Naive B cell (primary cell): ENCODE measurements at regions not wholly inside any gene's neighbourhood (a gene's known extent, or its start where the extent isn't known, plus 50 kb on each side); places are given as distances from the start of the nearest gene placed in this dataset.

ENCODE experiments used
- ATAC-seq, 2 donors: fragments of 150-1000 bp; cut with Tn5 transposase; 2 replicates each; pipeline ENCODE4 v1.10.0; 2021; ENCODE audit warnings: low read depth in 2 of 2, mild to moderate bottlenecking in 2 of 2, moderate library complexity in 2 of 2
- DNase-seq: peaks from one replicate; pipeline ENCODE4 v3.0.0; 2022
- H3K27ac Mint-ChIP-seq, 6 donors: one replicate each; pipeline ENCODE4 v1.8.0; 2020 to 2022; ENCODE audit warnings: mild to moderate bottlenecking in 6 of 6, mixed read lengths in 6 of 6, moderate library complexity in 5 of 6, inconsistent platforms in 2 of 6
- H3K27me3 Mint-ChIP-seq, 3 donors: one replicate each; pipeline ENCODE4 v1.8.0; 2021 to 2022; ENCODE audit warnings: mixed read lengths in 3 of 3, mild to moderate bottlenecking in 1 of 3
- H3K36me3 Mint-ChIP-seq, 2 donors: one replicate each; pipeline ENCODE4 v1.8.0; 2020 to 2022; ENCODE audit warnings: mixed read lengths in 2 of 2, inconsistent platforms in 1 of 2, mild to moderate bottlenecking in 1 of 2
- H3K4me1 Mint-ChIP-seq, 3 donors: one replicate each; pipeline ENCODE4 v1.8.0; 2020 to 2022; ENCODE audit warnings: mixed read lengths in 3 of 3, inconsistent platforms in 1 of 3, mild to moderate bottlenecking in 1 of 3, moderate library complexity in 1 of 3
- H3K4me3 Mint-ChIP-seq, 8 donors: one replicate each; pipeline ENCODE4 v1.8.0; 2020 to 2022; ENCODE audit warnings: mild to moderate bottlenecking in 8 of 8, mixed read lengths in 8 of 8, moderate library complexity in 8 of 8, inconsistent platforms in 2 of 8
- H3K9me3 Mint-ChIP-seq, 7 donors: one replicate each; pipeline ENCODE4 v1.8.0; 2020 to 2022; ENCODE audit warnings: mixed read lengths in 7 of 7, mild to moderate bottlenecking in 5 of 7, inconsistent platforms in 2 of 7, moderate library complexity in 1 of 7

DNA sequence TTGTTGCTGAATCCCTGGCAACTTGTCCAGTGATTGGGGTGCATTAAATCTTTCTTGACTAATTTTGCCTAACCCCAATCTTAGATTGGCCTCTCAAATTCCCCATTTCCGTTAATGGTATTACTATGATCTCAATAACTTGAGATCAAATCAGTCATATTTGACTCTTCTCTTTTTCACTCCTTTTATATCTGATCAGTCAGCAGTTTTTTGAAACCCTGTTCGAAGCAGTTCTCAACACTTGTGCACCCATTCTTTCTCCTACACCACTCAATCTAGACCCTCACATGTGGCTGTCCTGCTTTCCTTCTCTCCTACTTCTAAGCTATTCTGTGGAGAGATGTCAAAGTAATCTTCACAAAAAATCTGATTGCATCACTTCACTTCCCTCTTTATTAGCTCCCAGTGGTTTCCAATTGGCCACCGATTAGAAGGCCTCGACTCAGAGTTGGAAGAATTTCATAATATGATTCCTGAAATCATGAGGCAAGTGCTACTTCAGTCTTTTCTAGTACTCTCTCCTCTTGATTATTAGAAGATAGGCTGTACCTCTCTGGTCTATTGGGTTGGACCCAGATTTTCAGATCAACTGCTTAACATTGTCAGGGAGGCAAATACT is 128.9 kb downstream of the ZNF365 start:
- Mint-ChIP-seq H3K36me3 (no peaks in the 10 kb centered on the region), H3K27me3 (peaks cover 0 to 4% (median 0%) of the 10 kb centered on the region in 3 donors), H3K4me3 (no peak overlapping the region), H3K9me3 (peaks cover 0 to 4% (median 2%) of the 10 kb centered on the region in 7 donors), H3K27ac (peak overlapping the region in 1 of 6 donors; percentile 43), H3K4me1 (peaks cover 17 to 24% (median 23%) of the 10 kb centered on the region in 3 donors)
- ATAC-seq (no peak), DNase-seq (no peak)

GRCh38 chr10:62503872-62504271 is 129.7 kb downstream of the ZNF365 start:
- H3K36me3 Mint-ChIP-seq = no peaks in the 10 kb centered on the region
- peaks cover 0 to 4% (median 2%) of the 10 kb centered on the region in 7 donors for H3K9me3 Mint-ChIP-seq
- H3K4me1 Mint-ChIP-seq = peaks cover 17 to 24% (median 23%) of the 10 kb centered on the region in 3 donors
- no peak for ATAC-seq
- H3K4me3 Mint-ChIP-seq = no peak overlapping the region
- no peak for DNase-seq
- peak overlapping the region in 1 of 6 donors; percentile 69 for H3K27ac Mint-ChIP-seq
- H3K27me3 Mint-ChIP-seq = peaks cover 0 to 4% (median 0%) of the 10 kb centered on the region in 3 donors

DNA sequence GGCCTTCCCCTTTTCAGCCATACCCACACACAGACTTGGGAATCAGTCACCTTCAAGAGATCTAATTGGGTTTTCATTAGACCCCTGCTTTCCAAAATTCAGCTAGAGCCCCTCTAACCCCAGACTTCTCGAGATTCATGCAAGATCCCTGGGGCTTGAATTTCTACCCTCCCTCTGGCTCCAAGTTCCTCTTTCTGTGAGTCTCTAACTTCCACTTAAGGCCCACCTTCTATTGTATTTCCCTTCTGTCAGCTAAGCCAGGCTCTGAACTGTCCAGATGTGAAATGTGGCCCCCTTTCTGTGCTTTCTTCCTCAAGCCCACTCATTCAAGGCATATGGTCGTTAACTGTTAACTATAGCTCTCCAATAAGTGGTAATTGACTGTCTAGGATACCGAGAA is 132.2 kb downstream of the ZNF365 start:
- Mint-ChIP-seq H3K4me1 (peaks cover 15 to 18% (median 17%) of the 10 kb centered on the region in 3 donors), H3K9me3 (peaks cover 0 to 4% (median 0%) of the 10 kb centered on the region in 7 donors), H3K36me3 (no peaks in the 10 kb centered on the region), H3K27ac (peak overlapping the region in 5 of 6 donors; percentile 2 to 80 (median 18)), H3K4me3 (peak overlapping the region in 2 of 8 donors; percentile 22 to 65), H3K27me3 (peaks cover 0 to 4% (median 0%) of the 10 kb centered on the region in 3 donors)
- DNase-seq (peak; percentile 30), ATAC-seq (peak; percentile 90 to 98)

- H3K4me1 Mint-ChIP-seq = peaks cover 8 to 11% (median 8%) of the 10 kb centered on the region in 3 donors
- peak overlapping the region in 1 of 6 donors; percentile 9 for H3K27ac Mint-ChIP-seq
- H3K9me3 Mint-ChIP-seq = no peaks in the 10 kb centered on the region
- ATAC-seq (no peak), DNase-seq (no peak)
- no peak overlapping the region for H3K4me3 Mint-ChIP-seq
- H3K27me3 Mint-ChIP-seq = peaks cover 0 to 9% (median 8%) of the 10 kb centered on the region in 3 donors
- H3K36me3 Mint-ChIP-seq = no peaks in the 10 kb centered on the region
Observed at GRCh38 chr10:62511238-62511637, 137.1 kb downstream of the ZNF365 start.

DNA sequence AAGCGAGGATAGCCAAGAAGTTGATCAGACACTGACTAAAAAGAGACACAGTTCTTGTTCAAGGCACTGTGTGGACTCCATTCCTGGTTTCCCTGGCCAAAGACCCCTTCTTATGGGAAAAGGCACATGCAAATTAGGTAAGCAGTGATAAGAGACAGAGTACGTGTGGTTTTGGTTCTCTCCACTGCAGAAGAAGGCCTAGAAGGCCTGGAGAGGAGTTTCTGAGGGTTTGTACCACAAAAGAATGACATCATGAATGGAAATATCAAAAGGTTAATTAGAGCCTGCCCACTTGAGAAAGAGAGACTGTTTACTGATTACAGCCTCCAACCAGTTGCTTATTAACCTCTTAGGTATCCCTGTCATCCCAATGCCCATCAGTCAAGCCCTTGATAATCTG is 137.5 kb downstream of the ZNF365 start:
- H3K36me3 Mint-ChIP-seq = no peaks in the 10 kb centered on the region
- DNase-seq (no peak), ATAC-seq (no peak)
- H3K27me3 Mint-ChIP-seq = peaks cover 0 to 9% (median 8%) of the 10 kb centered on the region in 3 donors
- H3K27ac Mint-ChIP-seq = no peak overlapping the region
- H3K4me1 Mint-ChIP-seq = peaks cover 4 to 11% (median 6%) of the 10 kb centered on the region in 3 donors
- no peak overlapping the region for H3K4me3 Mint-ChIP-seq
- H3K9me3 Mint-ChIP-seq = peaks cover 0 to 1% (median 0%) of the 10 kb centered on the region in 7 donors

DNA sequence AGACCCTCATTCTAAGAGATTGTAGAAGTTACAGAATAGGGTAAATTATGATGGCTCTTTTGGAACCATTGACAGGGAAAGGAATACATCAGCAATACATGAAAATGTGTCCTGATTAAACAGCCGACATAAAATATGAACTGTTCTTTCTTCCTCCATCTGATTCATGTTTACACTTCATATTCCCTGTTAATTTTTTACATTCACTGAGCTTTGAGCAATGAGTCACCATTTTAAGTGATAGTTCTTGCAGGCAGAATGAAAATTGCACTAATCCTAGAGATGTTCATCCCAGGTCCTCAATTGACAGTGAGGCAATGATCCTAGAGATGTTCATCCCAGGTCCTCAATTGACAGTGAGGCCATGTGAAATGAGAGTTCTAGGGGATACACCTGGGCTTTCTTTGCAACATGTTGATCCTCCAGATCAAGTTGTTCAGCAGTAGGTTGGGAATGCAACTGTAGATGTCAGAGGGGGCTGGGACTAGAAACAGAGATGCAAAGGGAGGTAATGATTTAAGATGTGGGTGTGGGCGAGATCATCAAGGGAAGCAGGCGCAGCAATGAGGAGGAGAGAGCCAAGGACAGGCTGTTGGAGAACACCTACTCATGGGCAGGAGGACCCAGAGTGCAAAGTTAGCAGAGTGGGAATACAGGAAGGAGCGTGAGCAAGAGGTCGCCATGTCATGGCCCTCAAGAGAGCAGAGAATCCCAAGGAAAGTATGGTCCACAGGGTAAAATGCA is 138.7 kb downstream of the ZNF365 start:
- no peaks in the 10 kb centered on the region for H3K36me3 Mint-ChIP-seq
- no peak overlapping the region for H3K4me3 Mint-ChIP-seq

DNA sequence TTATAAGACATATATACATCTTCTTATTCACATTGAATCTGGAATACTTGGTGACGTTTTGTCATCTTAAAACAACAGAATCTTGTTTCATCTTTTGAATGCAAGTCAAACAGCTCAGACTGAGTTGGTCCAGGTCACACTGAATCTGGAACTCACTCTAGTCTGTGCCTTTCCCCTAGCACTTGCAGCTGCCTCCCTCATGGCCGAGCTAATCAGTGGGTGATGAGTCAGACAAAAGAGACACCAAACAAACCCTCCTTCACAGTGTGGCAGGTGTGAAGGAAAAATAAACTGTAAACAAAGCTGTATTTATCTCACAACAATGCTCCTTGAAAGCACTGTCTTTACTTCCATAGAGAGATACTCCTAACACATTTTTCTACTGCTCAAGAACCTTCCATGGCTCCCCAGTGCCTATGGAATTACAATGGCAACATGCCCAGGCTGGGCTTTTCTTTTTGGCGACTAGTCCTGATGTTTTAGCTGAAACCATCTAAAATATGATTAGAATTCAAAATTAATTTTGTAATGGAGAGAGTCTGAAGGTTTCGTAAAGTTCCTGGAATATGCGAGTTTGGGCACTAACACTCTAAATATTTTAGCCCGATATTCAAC is 140.0 kb downstream of the ZNF365 start:
- Mint-ChIP-seq H3K36me3 (no peaks in the 10 kb centered on the region), H3K9me3 (peaks cover 0 to 4% (median 0%) of the 10 kb centered on the region in 7 donors), H3K27ac (no peak overlapping the region), H3K4me1 (peaks cover 6 to 21% (median 13%) of the 10 kb centered on the region in 3 donors), H3K4me3 (no peak overlapping the region), H3K27me3 (peaks cover 0 to 9% (median 8%) of the 10 kb centered on the region in 3 donors)
- no peak for DNase-seq
- ATAC-seq = no peak

More for the DNA sequence above, 138.7 kb downstream of the ZNF365 start:
- Mint-ChIP-seq H3K27ac (peak overlapping the region in 1 of 6 donors; percentile 1), H3K27me3 (peaks cover 0 to 9% (median 8%) of the 10 kb centered on the region in 3 donors), H3K9me3 (peaks cover 0 to 4% (median 0%) of the 10 kb centered on the region in 7 donors), H3K4me1 (peaks cover 6 to 19% (median 11%) of the 10 kb centered on the region in 3 donors)
- ATAC-seq (no peak), DNase-seq (no peak)

DNA sequence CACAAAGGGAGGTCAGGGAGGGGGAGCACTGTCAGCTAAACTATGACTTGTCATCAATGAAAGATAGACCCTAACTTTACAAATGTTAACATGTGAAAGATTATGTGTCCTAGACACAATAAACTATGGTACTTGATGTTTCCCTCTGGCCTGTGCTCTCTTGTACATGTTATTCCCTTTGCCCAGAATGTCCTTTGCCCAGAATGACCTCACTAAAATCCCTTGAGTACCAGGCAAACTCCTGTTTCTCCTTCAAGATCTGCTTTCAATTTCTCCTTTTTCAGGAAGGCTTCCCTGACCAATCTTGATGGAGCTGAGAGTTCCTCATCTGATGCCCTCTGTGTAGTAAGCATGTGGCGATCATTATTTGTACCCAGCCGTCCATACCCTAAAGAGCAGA is 143.1 kb downstream of the ZNF365 start:
- H3K27ac Mint-ChIP-seq = no peak overlapping the region
- peaks cover 13 to 32% (median 19%) of the 10 kb centered on the region in 3 donors for H3K4me1 Mint-ChIP-seq
- no peak for DNase-seq
- peaks cover 0 to 9% (median 8%) of the 10 kb centered on the region in 3 donors for H3K27me3 Mint-ChIP-seq
- H3K36me3 Mint-ChIP-seq = no peaks in the 10 kb centered on the region
- no peak for ATAC-seq
- H3K4me3 Mint-ChIP-seq = no peak overlapping the region
- H3K9me3 Mint-ChIP-seq = peaks cover 0 to 6% (median 3%) of the 10 kb centered on the region in 7 donors

DNA sequence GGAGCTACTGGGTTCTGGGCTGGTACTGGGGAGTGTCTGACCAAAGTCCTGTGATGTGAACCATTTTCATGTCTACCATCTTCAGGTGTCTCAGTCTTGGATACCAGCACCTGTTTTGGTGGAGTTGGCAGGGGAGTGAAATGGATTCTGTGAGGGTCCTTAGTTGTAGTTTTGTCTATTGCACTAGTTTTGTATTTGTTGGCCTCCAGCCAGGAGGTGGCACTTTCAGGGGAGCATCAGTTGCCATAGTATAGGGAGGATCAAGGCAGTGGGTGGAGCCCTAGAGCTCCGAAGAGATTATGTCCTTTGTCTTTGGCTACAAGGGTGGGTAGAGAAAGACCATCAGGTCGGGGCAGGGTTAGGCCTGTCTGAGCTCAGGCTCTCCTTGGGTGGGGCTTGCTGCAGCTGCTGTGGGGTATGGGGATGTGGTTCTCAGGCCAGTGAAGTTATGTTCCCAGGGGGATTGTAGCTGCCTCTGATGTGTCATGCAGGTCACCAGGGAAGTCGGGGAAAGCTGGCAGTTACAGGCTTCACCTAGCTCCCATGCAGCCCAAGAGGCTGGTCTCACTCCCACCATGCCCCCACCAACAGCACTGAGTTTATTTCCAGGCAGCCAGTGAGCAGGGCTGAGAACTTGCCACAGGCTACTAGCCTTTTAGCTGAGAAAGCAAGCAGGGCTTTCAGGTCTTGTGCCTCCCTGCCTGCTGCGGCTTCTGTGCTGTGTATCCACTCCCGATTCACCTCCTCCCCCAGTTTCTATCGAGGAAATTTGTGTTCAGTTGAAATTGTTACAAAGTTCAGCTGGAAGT is 153.1 kb downstream of the ZNF365 start:
- Mint-ChIP-seq H3K27me3 (no peaks in the 10 kb centered on the region), H3K4me3 (peak overlapping the region; percentile 57 to 87 (median 70)), H3K27ac (peak overlapping the region; percentile 87 to 96 (median 94)), H3K9me3 (peaks cover 3 to 30% (median 17%) of the 10 kb centered on the region in 7 donors), H3K36me3 (peaks cover 7 to 27% of the 10 kb centered on the region in 2 donors), H3K4me1 (peaks cover 51 to 67% (median 56%) of the 10 kb centered on the region in 3 donors)
- DNase-seq (peak; percentile 78), ATAC-seq (peak; percentile 43 to 57)

DNA sequence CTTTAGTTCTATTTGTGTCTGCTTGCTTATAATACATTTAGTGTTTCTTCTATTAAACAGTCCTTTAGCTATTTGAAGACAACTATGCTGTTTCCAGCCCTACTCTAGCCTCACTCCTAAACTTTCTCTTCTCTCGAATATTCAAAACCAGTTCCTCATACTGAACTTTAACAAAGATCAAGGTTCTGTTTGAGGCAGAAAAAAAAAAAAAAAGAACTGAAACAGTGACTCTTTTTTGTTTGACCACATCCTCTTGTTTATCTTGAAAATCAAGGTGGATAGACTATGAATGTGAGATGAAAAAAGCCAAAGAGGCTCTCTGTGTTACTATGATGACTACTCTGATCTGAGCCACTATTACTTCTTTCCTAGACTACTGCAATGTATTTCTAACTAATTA is 154.3 kb downstream of the ZNF365 start:
- H3K4me3 Mint-ChIP-seq = peak overlapping the region; percentile 57 to 87 (median 70)
- DNase-seq = peak; percentile 75
- peak; percentile 79 to 88 for ATAC-seq
- H3K27me3 Mint-ChIP-seq = no peaks in the 10 kb centered on the region
- H3K9me3 Mint-ChIP-seq = peaks cover 0 to 22% (median 11%) of the 10 kb centered on the region in 7 donors
- peaks cover 51 to 65% (median 56%) of the 10 kb centered on the region in 3 donors for H3K4me1 Mint-ChIP-seq
- peaks cover 7 to 16% of the 10 kb centered on the region in 2 donors for H3K36me3 Mint-ChIP-seq
- H3K27ac Mint-ChIP-seq = peak overlapping the region; percentile 87 to 96 (median 94)

- ATAC-seq = no peak
- Mint-ChIP-seq H3K9me3 (peaks cover 0 to 26% (median 11%) of the 10 kb centered on the region in 7 donors), H3K4me3 (peak overlapping the region in 6 of 8 donors; percentile 21 to 82 (median 66)), H3K27me3 (no peaks in the 10 kb centered on the region), H3K36me3 (peaks cover 3 to 20% of the 10 kb centered on the region in 2 donors), H3K4me1 (peaks cover 60 to 67% (median 61%) of the 10 kb centered on the region in 3 donors), H3K27ac (peak overlapping the region; percentile 88 to 96 (median 94))
- no peak for DNase-seq
Observed at GRCh38 chr10:62529396-62529795, 155.2 kb downstream of the ZNF365 start.

DNA sequence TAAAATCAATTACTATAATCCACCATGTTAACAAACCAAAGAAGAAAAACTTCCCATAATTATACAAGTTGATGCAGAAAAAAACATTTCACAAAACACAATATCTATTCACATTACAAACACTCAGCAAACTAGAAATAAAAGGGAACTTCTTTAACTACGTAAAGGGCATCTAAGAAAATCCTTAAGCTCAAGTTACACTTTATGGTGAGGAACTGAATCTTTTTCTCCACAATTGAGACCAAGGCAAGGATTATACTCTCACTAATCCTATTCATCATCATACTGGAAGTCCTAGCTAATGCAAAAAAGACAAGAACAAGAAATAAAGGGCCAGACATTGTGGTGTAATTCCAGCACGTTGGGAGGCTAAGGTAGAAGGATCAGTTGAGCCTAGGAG is 159.9 kb downstream of the ZNF365 start:
- H3K27me3 Mint-ChIP-seq = no peaks in the 10 kb centered on the region
- peaks cover 3 to 47% (median 30%) of the 10 kb centered on the region in 7 donors for H3K9me3 Mint-ChIP-seq
- H3K36me3 Mint-ChIP-seq = peaks cover 0 to 30% of the 10 kb centered on the region in 2 donors

More for the DNA sequence above, 159.9 kb downstream of the ZNF365 start:
- H3K4me3 Mint-ChIP-seq = no peak overlapping the region
- peak overlapping the region in 3 of 6 donors; percentile 37 to 79 (median 47) for H3K27ac Mint-ChIP-seq
- DNase-seq (no peak), ATAC-seq (no peak)
- peaks cover 42 to 47% (median 42%) of the 10 kb centered on the region in 3 donors for H3K4me1 Mint-ChIP-seq
